HG02884 (cell line): ENCODE measurements at regions not wholly inside any gene's neighbourhood (a gene's known extent, or its start where the extent isn't known, plus 50 kb on each side); places are given as distances from the start of the nearest gene placed in this dataset.
"Not testable (repeated sequence)": the region's sequence is repeated elsewhere in the genome, so short reads cannot be mapped to it uniquely, and the experiment has no call there.

Experiments
- ATAC-seq: cut with Tn5 transposase; IDR thresholded peaks from one replicate; pipeline ENCODE4 v1.9.1; 2021; ENCODE audit warnings: mild to moderate bottlenecking, moderate library complexity; ENCODE audit not compliant: unreplicated experiment

- no peak for ATAC-seq
Measured at GRCh38 chr10:60524541-60524940, 134.9 kb upstream of the ANK3 start.

GRCh38 chr10:60523371-60523770, 133.7 kb upstream of the ANK3 start:
- not testable (repeated sequence) for ATAC-seq

GRCh38 chr10:60522617-60523016, 132.9 kb upstream of the ANK3 start:
- no peak for ATAC-seq

GRCh38 chr10:60521974-60522405, 132.3 kb upstream of the ANK3 start:
- no peak for ATAC-seq

- no peak for ATAC-seq
Measured at GRCh38 chr10:60518745-60519144, 129.1 kb upstream of the ANK3 start.

- no peak for ATAC-seq
Measured at GRCh38 chr10:60517805-60518204, 128.1 kb upstream of the ANK3 start.

- no peak for ATAC-seq
Measured at GRCh38 chr10:60513281-60513680, 123.6 kb upstream of the ANK3 start.

GRCh38 chr10:60511477-60512229, 122.0 kb upstream of the ANK3 start:
- no peak for ATAC-seq

GRCh38 chr10:60508831-60509230, 119.2 kb upstream of the ANK3 start:
- ATAC-seq, result no peak

- ATAC-seq, result no peak
Measured at GRCh38 chr10:60508037-60508436, 118.4 kb upstream of the ANK3 start.

- ATAC-seq, result no peak
Measured at GRCh38 chr10:60502621-60503020, 112.9 kb upstream of the ANK3 start.

GRCh38 chr10:60498985-60499384, 109.3 kb upstream of the ANK3 start:
- ATAC-seq, result no peak

GRCh38 chr10:60497364-60497763, 107.7 kb upstream of the ANK3 start:
- no peak for ATAC-seq

- ATAC-seq, result no peak
Measured at GRCh38 chr10:60496181-60496580, 106.5 kb upstream of the ANK3 start.

- no peak for ATAC-seq
Measured at GRCh38 chr10:60495338-60496055, 105.8 kb upstream of the ANK3 start.

GRCh38 chr10:60494774-60495173, 105.1 kb upstream of the ANK3 start:
- no peak for ATAC-seq

- ATAC-seq, result no peak
Measured at GRCh38 chr10:60491162-60491561, 101.5 kb upstream of the ANK3 start.

- ATAC-seq, result no peak
Measured at GRCh38 chr10:60490013-60490412, 100.3 kb upstream of the ANK3 start.

- no peak for ATAC-seq
Measured at GRCh38 chr10:60488111-60488669, 98.5 kb upstream of the ANK3 start.

GRCh38 chr10:60487543-60487942, 97.9 kb upstream of the ANK3 start:
- no peak for ATAC-seq

GRCh38 chr10:60485025-60485424, 95.3 kb upstream of the ANK3 start:
- no peak for ATAC-seq
